Ishikawa (cell line): ENCODE measurements at regions not wholly inside any gene's neighbourhood (a gene's known extent, or its start where the extent isn't known, plus 50 kb on each side); places are given as distances from the start of the nearest gene placed in this dataset.

Source experiments
- EP300 ChIP-seq: IDR thresholded peaks from 2 replicates; pipeline ENCODE4 v1.6.1; 2012; ENCODE audit warnings: borderline replicate concordance
- MAX ChIP-seq: IDR thresholded peaks from 2 replicates; pipeline ENCODE4 v1.6.1; 2012
- REST ChIP-seq: IDR thresholded peaks from 2 replicates; pipeline ENCODE4 v1.6.1; 2012; ENCODE audit warnings: low read depth, mild to moderate bottlenecking

GRCh38 chr3:22414239-22414638 lies 663.2 kb upstream of the ZNF385D start:
- no peak for TF ChIP-seq REST
- TF ChIP-seq MAX, result no peak
- TF ChIP-seq EP300, result no peak
